HEK293 (cell line): ENCODE measurements at regions not wholly inside any gene's neighbourhood (a gene's known extent, or its start where the extent isn't known, plus 50 kb on each side); places are given as distances from the start of the nearest gene placed in this dataset.
"Not testable (repeated sequence)": the region's sequence is repeated elsewhere in the genome, so short reads cannot be mapped to it uniquely, and the experiment has no call there.

Experiments used
- CTCF ChIP-seq: fragments of 450-650 bp; formaldehyde crosslinking; IDR thresholded peaks from 2 replicates; pipeline ENCODE4 v1.5.1; 2016; ENCODE audit warnings: missing biosample characterization, missing genetic modification characterization
- SP2 ChIP-seq: fragments of 450-650 bp; formaldehyde crosslinking; IDR thresholded peaks from 2 replicates; pipeline ENCODE4 v1.5.1; 2016; ENCODE audit warnings: missing biosample characterization, missing genetic modification characterization
- TSHZ1 ChIP-seq: fragments of 450-650 bp; formaldehyde crosslinking; IDR thresholded peaks from 2 replicates; pipeline ENCODE4 v1.5.1; 2016; ENCODE audit warnings: missing biosample characterization, missing genetic modification characterization, borderline replicate concordance
- ZBTB17 ChIP-seq: fragments of 450-650 bp; formaldehyde crosslinking; IDR thresholded peaks from 2 replicates; pipeline ENCODE4 v1.5.1; 2016; ENCODE audit warnings: missing biosample characterization, missing genetic modification characterization
- ZBTB49 ChIP-seq: fragments of 450-650 bp; formaldehyde crosslinking; IDR thresholded peaks from 2 replicates; pipeline ENCODE4 v1.5.1; 2016; ENCODE audit warnings: missing biosample characterization, missing genetic modification characterization, low read depth
- ZNF2 ChIP-seq: fragments of 450-650 bp; formaldehyde crosslinking; IDR thresholded peaks from 2 replicates; pipeline ENCODE4 v1.5.1; 2016; ENCODE audit warnings: missing biosample characterization, missing genetic modification characterization
- ZNF548 ChIP-seq: fragments of 450-650 bp; formaldehyde crosslinking; IDR thresholded peaks from 2 replicates; pipeline ENCODE4 v1.5.1; 2016; ENCODE audit warnings: missing biosample characterization, missing genetic modification characterization
- ZNF768 ChIP-seq: fragments of 450-650 bp; formaldehyde crosslinking; IDR thresholded peaks from 2 replicates; pipeline ENCODE4 v1.5.1; 2018; ENCODE audit warnings: missing biosample characterization, mild to moderate bottlenecking, missing genetic modification characterization

GRCh38 chr3:115317953-115318352 lies 170.9 kb upstream of the ZBTB20 start:
- not testable (repeated sequence) for TF ChIP-seq CTCF (tag by site-specific recombination); ZNF2 (tag by site-specific recombination); TSHZ1 (tag by site-specific recombination); ZBTB49 (tag by site-specific recombination); ZNF548; ZNF768; ZBTB17 (tag by site-specific recombination); SP2 (tag by site-specific recombination)
